Activated naive CD4-positive, alpha-beta T cell treated with anti-CD3 and anti-CD28 coated beads for 36 hours (primary cell): ENCODE measurements at regions not wholly inside any gene's neighbourhood (a gene's known extent, or its start where the extent isn't known, plus 50 kb on each side); places are given as distances from the start of the nearest gene placed in this dataset.

Source experiments
- CTCF ChIA-PET: fragments of 350-600 bp; sonication (Branson Sonifier 250); formaldehyde crosslinking; loops from one replicate; lab custom pipeline; 2021; ENCODE audit warnings: antibody characterized with exemption; lab: Charles Lee
- DNase-seq: peaks from one replicate; pipeline ENCODE4 v3.0.0-alpha.2; 2020
- H3K27ac Mint-ChIP-seq: one replicate; pipeline ENCODE4 v1.8.0; 2021; ENCODE audit warnings: mild to moderate bottlenecking, mixed read lengths
- H3K27me3 Mint-ChIP-seq: one replicate; pipeline ENCODE4 v1.8.0; 2021; ENCODE audit warnings: low read depth, mixed read lengths
- H3K36me3 Mint-ChIP-seq: one replicate; pipeline ENCODE4 v1.8.0; 2021; ENCODE audit warnings: low read depth, mixed read lengths
- H3K4me1 Mint-ChIP-seq: one replicate; pipeline ENCODE4 v1.8.0; 2021; ENCODE audit warnings: low read depth, mixed read lengths
- H3K4me3 Mint-ChIP-seq: one replicate; pipeline ENCODE4 v1.8.0; 2021; ENCODE audit warnings: mild to moderate bottlenecking, moderate library complexity, mixed read lengths
- H3K9me3 Mint-ChIP-seq: one replicate; pipeline ENCODE4 v1.8.0; 2021; ENCODE audit warnings: mixed read lengths
- intact Hi-C: fragments of 100-400 bp; cut with micrococcal nuclease; formaldehyde crosslinking; loops from one replicate; pipeline ENCODE4 v1.15.1; 2023

GRCh38 chr2:41482659-41483058 is 565.2 kb upstream of the PKDCC start:
- H3K9me3 Mint-ChIP-seq: peaks cover 2% of the 10 kb centered on the region

GRCh38 chr2:41483226-41483625 is 564.6 kb upstream of the PKDCC start:
- no peak for DNase-seq
- CTCF ChIA-PET: no interaction called here
- H3K27ac Mint-ChIP-seq: no peak overlapping the region
- H3K4me1 Mint-ChIP-seq: no peaks in the 10 kb centered on the region
- peaks cover 2% of the 10 kb centered on the region for H3K9me3 Mint-ChIP-seq
- H3K36me3 Mint-ChIP-seq: no peaks in the 10 kb centered on the region
- intact Hi-C loops: no loop called here
- no peak overlapping the region for H3K4me3 Mint-ChIP-seq
- no peaks in the 10 kb centered on the region for H3K27me3 Mint-ChIP-seq

More at GRCh38 chr2:41482659-41483058, 565.2 kb upstream of the PKDCC start:
- H3K4me1 Mint-ChIP-seq: no peaks in the 10 kb centered on the region
- intact Hi-C loops: no loop called here
- H3K27ac Mint-ChIP-seq: no peak overlapping the region
- no peaks in the 10 kb centered on the region for H3K27me3 Mint-ChIP-seq
- H3K36me3 Mint-ChIP-seq: no peaks in the 10 kb centered on the region
- CTCF ChIA-PET: no interaction called here
- DNase-seq: no peak
- no peak overlapping the region for H3K4me3 Mint-ChIP-seq

- Mint-ChIP-seq H3K27me3 (no peaks in the 10 kb centered on the region), H3K4me3 (no peak overlapping the region), H3K36me3 (no peaks in the 10 kb centered on the region), H3K4me1 (no peaks in the 10 kb centered on the region), H3K9me3 (peaks cover 2% of the 10 kb centered on the region), H3K27ac (no peak overlapping the region)
- no peak for DNase-seq
- CTCF ChIA-PET: no interaction called here
- intact Hi-C loops: no loop called here
Observed at GRCh38 chr2:41483982-41484857, 563.6 kb upstream of the PKDCC start.

- Mint-ChIP-seq H3K4me3 (no peak overlapping the region), H3K9me3 (peaks cover 2% of the 10 kb centered on the region), H3K27ac (no peak overlapping the region), H3K4me1 (no peaks in the 10 kb centered on the region), H3K27me3 (peaks cover 1% of the 10 kb centered on the region), H3K36me3 (no peaks in the 10 kb centered on the region)
- intact Hi-C loops: no loop called here
- CTCF ChIA-PET: no interaction called here
- DNase-seq: no peak
Observed at GRCh38 chr2:41484858-41485234, 563.0 kb upstream of the PKDCC start.

GRCh38 chr2:41486948-41487347 is 560.9 kb upstream of the PKDCC start:
- CTCF ChIA-PET: no interaction called here
- no peak for DNase-seq
- no peaks in the 10 kb centered on the region for H3K36me3 Mint-ChIP-seq
- no peak overlapping the region for H3K27ac Mint-ChIP-seq
- intact Hi-C loops: no loop called here
- H3K4me1 Mint-ChIP-seq: no peaks in the 10 kb centered on the region
- no peak overlapping the region for H3K4me3 Mint-ChIP-seq
- peaks cover 2% of the 10 kb centered on the region for H3K9me3 Mint-ChIP-seq
- H3K27me3 Mint-ChIP-seq: peaks cover 3% of the 10 kb centered on the region

- H3K4me1 Mint-ChIP-seq: no peaks in the 10 kb centered on the region
- H3K4me3 Mint-ChIP-seq: no peak overlapping the region
- H3K27me3 Mint-ChIP-seq: peaks cover 3% of the 10 kb centered on the region
- no peak for DNase-seq
- H3K9me3 Mint-ChIP-seq: peaks cover 9% of the 10 kb centered on the region
- no peaks in the 10 kb centered on the region for H3K36me3 Mint-ChIP-seq
- CTCF ChIA-PET: no interaction called here
- intact Hi-C loops: no loop called here
- H3K27ac Mint-ChIP-seq: no peak overlapping the region
Observed at GRCh38 chr2:41488888-41489287, 558.9 kb upstream of the PKDCC start.

GRCh38 chr2:41489638-41490037 is 558.2 kb upstream of the PKDCC start:
- peaks cover under 1% of the 10 kb centered on the region for H3K36me3 Mint-ChIP-seq
- no peaks in the 10 kb centered on the region for H3K4me1 Mint-ChIP-seq
- no peak overlapping the region for H3K27ac Mint-ChIP-seq
- peaks cover 15% of the 10 kb centered on the region for H3K9me3 Mint-ChIP-seq
- intact Hi-C loops: no loop called here
- H3K4me3 Mint-ChIP-seq: no peak overlapping the region
- H3K27me3 Mint-ChIP-seq: peaks cover 3% of the 10 kb centered on the region
- DNase-seq: no peak
- CTCF ChIA-PET: no interaction called here

- peak; percentile 5 for DNase-seq
- Mint-ChIP-seq H3K36me3 (peaks cover 2% of the 10 kb centered on the region), H3K4me1 (no peaks in the 10 kb centered on the region), H3K9me3 (peaks cover 36% of the 10 kb centered on the region), H3K27me3 (no peaks in the 10 kb centered on the region), H3K4me3 (no peak overlapping the region), H3K27ac (no peak overlapping the region)
- CTCF ChIA-PET: no interaction called here
- intact Hi-C loops: no loop called here
Observed at GRCh38 chr2:41495050-41495449, 552.8 kb upstream of the PKDCC start.

GRCh38 chr2:41496908-41497307 is 550.9 kb upstream of the PKDCC start:
- CTCF ChIA-PET: interaction anchor here (0.7 kb wide), 1 partner anchor 61 kb away, joined by 3 read pairs; no protein-coding TSS in a partner anchor
- Mint-ChIP-seq H3K27ac (no peak overlapping the region), H3K4me1 (no peaks in the 10 kb centered on the region), H3K36me3 (peaks cover 2% of the 10 kb centered on the region), H3K4me3 (no peak overlapping the region), H3K27me3 (no peaks in the 10 kb centered on the region), H3K9me3 (peaks cover 45% of the 10 kb centered on the region)
- DNase-seq: no peak
- intact Hi-C loops: no loop called here

GRCh38 chr2:41498781-41499180 is 549.0 kb upstream of the PKDCC start:
- Mint-ChIP-seq H3K4me3 (no peak overlapping the region), H3K36me3 (peaks cover 2% of the 10 kb centered on the region), H3K4me1 (no peaks in the 10 kb centered on the region), H3K27ac (no peak overlapping the region), H3K27me3 (peaks cover 1% of the 10 kb centered on the region), H3K9me3 (peaks cover 39% of the 10 kb centered on the region)
- intact Hi-C loops: no loop called here
- no peak for DNase-seq
- CTCF ChIA-PET: no interaction called here

GRCh38 chr2:41500895-41501294 is 546.9 kb upstream of the PKDCC start:
- no peak overlapping the region for H3K4me3 Mint-ChIP-seq
- H3K9me3 Mint-ChIP-seq: peaks cover 19% of the 10 kb centered on the region
- intact Hi-C loops: no loop called here
- peaks cover 3% of the 10 kb centered on the region for H3K27me3 Mint-ChIP-seq
- H3K27ac Mint-ChIP-seq: no peak overlapping the region
- CTCF ChIA-PET: no interaction called here
- H3K36me3 Mint-ChIP-seq: no peaks in the 10 kb centered on the region
- H3K4me1 Mint-ChIP-seq: no peaks in the 10 kb centered on the region
- DNase-seq: no peak

- intact Hi-C loops: no loop called here
- H3K4me3 Mint-ChIP-seq: no peak overlapping the region
Observed at GRCh38 chr2:41502752-41503151, 545.1 kb upstream of the PKDCC start.

GRCh38 chr2:41504532-41504931 is 543.3 kb upstream of the PKDCC start:
- DNase-seq: no peak
- H3K4me1 Mint-ChIP-seq: no peaks in the 10 kb centered on the region
- peaks cover 3% of the 10 kb centered on the region for H3K27me3 Mint-ChIP-seq
- H3K27ac Mint-ChIP-seq: no peak overlapping the region
- H3K4me3 Mint-ChIP-seq: no peak overlapping the region
- H3K36me3 Mint-ChIP-seq: no peaks in the 10 kb centered on the region
- CTCF ChIA-PET: no interaction called here
- H3K9me3 Mint-ChIP-seq: peaks cover 10% of the 10 kb centered on the region
- intact Hi-C loops: no loop called here

More at GRCh38 chr2:41502752-41503151, 545.1 kb upstream of the PKDCC start:
- Mint-ChIP-seq H3K9me3 (peaks cover 10% of the 10 kb centered on the region), H3K27me3 (peaks cover 3% of the 10 kb centered on the region), H3K4me1 (no peaks in the 10 kb centered on the region), H3K36me3 (no peaks in the 10 kb centered on the region), H3K27ac (no peak overlapping the region)
- CTCF ChIA-PET: no interaction called here
- no peak for DNase-seq
